ENCODE measurements at regions not wholly inside any gene's neighbourhood (a gene's known extent, or its start where the extent isn't known, plus 50 kb on each side); places are given as distances from the start of the nearest gene placed in this dataset.
A peak's percentile ranks its signal among the peaks of the same experiment; 100 is the strongest.
"Not testable (repeated sequence)": the region's sequence is repeated elsewhere in the genome, so short reads cannot be mapped to it uniquely, and the experiment has no call there.

GRCh38 chr16:59113004-59113670, 379.0 kb upstream of the GOT2 start:
- no peak for DNase-seq (ENCODE audit: low read depth)

- DNase-seq (ENCODE audit: low read depth), result no peak
Observed at GRCh38 chr16:59111280-59111679, 377.2 kb upstream of the GOT2 start.

- no peak for DNase-seq (ENCODE audit: low read depth)
Observed at GRCh38 chr16:59108374-59108773, 374.3 kb upstream of the GOT2 start.

GRCh38 chr16:59096682-59097081, 362.6 kb upstream of the GOT2 start:
- DNase-seq (ENCODE audit: low read depth), result not testable (repeated sequence)

GRCh38 chr16:59090541-59090940, 356.4 kb upstream of the GOT2 start:
- peak; percentile 6 for DNase-seq (ENCODE audit: low read depth)

- no peak for DNase-seq (ENCODE audit: low read depth)
Observed at GRCh38 chr16:59088431-59088830, 354.3 kb upstream of the GOT2 start.

- DNase-seq (ENCODE audit: low read depth), result no peak
Observed at GRCh38 chr16:59087641-59088040, 353.5 kb upstream of the GOT2 start.

- peak; percentile 43 for DNase-seq (ENCODE audit: low read depth)
Observed at GRCh38 chr16:59067205-59067604, 333.1 kb upstream of the GOT2 start.

GRCh38 chr16:59060207-59060606, 326.1 kb upstream of the GOT2 start:
- peak; percentile 89 for DNase-seq (ENCODE audit: low read depth)

- no peak for DNase-seq (ENCODE audit: low read depth)
Observed at GRCh38 chr16:59058250-59058649, 324.1 kb upstream of the GOT2 start.

- peak; percentile 80 for DNase-seq (ENCODE audit: low read depth)
Observed at GRCh38 chr16:59053911-59054310, 319.8 kb upstream of the GOT2 start.

- DNase-seq (ENCODE audit: low read depth), result no peak
Observed at GRCh38 chr16:59052231-59052630, 318.1 kb upstream of the GOT2 start.

GRCh38 chr16:59048876-59049275, 314.8 kb upstream of the GOT2 start:
- peak; percentile 51 for DNase-seq (ENCODE audit: low read depth)

- DNase-seq (ENCODE audit: low read depth), result peak; percentile 15
Observed at GRCh38 chr16:59047114-59047513, 313.0 kb upstream of the GOT2 start.

- peak; percentile 86 for DNase-seq (ENCODE audit: low read depth)
Observed at GRCh38 chr16:59046335-59046734, 312.2 kb upstream of the GOT2 start.

- no peak for DNase-seq (ENCODE audit: low read depth)
Observed at GRCh38 chr16:59045501-59045900, 311.4 kb upstream of the GOT2 start.

- no peak for DNase-seq (ENCODE audit: low read depth)
Observed at GRCh38 chr16:59044616-59045015, 310.5 kb upstream of the GOT2 start.

GRCh38 chr16:59042301-59042700, 308.2 kb upstream of the GOT2 start:
- no peak for DNase-seq (ENCODE audit: low read depth)

GRCh38 chr16:59039066-59039720, 305.1 kb upstream of the GOT2 start:
- DNase-seq (ENCODE audit: low read depth), result no peak

GRCh38 chr16:59030923-59031485, 296.9 kb upstream of the GOT2 start:
- DNase-seq (ENCODE audit: low read depth), result no peak

- DNase-seq (ENCODE audit: low read depth), result peak; percentile 73
Observed at GRCh38 chr16:59021751-59022150, 287.6 kb upstream of the GOT2 start.

GRCh38 chr16:59013930-59014329, 279.8 kb upstream of the GOT2 start:
- DNase-seq (ENCODE audit: low read depth), result no peak

GRCh38 chr16:58999762-59000161, 265.6 kb upstream of the GOT2 start:
- no peak for DNase-seq (ENCODE audit: low read depth)

Measured in M059J (cell line).